ENCODE measurements at regions not wholly inside any gene's neighbourhood (a gene's known extent, or its start where the extent isn't known, plus 50 kb on each side); places are given as distances from the start of the nearest gene placed in this dataset.

- Histone ChIP-seq H3K79me2 (ENCODE audit: control insufficient read depth in 1 of 2, insufficient read depth in 2 of 2, low read length in 2 of 2) (no peaks in the 10 kb centered on the region), H4K5ac (ENCODE audit: insufficient read length, low read depth, low read length) (no peak overlapping the region), H2BK15ac (ENCODE audit: low read length) (no peak overlapping the region), H3K79me1 (ENCODE audit: low read depth, low read length) (no peaks in the 10 kb centered on the region), H3K14ac (ENCODE audit: insufficient read length) (no peak overlapping the region), H2BK12ac (ENCODE audit: low read depth, low read length) (no peak overlapping the region), H3K4me2 (ENCODE audit: insufficient read depth in 1 of 2, low read depth in 2 of 2, low read length in 2 of 2) (no peak overlapping the region), H3K36me3 (ENCODE audit: control insufficient read depth in 2 of 4, insufficient read depth in 4 of 4, low read length in 3 of 4) (no peaks in the 10 kb centered on the region), H3K4me3 (ENCODE audit: extremely low read depth in 1 of 4, insufficient read depth in 2 of 4, low read depth in 3 of 4, low read length in 4 of 4) (no peak overlapping the region), H3K4me1 (replicated peaks in 1 of 4; ENCODE audit: control insufficient read depth in 3 of 4, insufficient read depth in 4 of 4, low read length in 3 of 4) (no peaks in the 10 kb centered on the region), H3K18ac (ENCODE audit: extremely low read depth, low read length) (no peak overlapping the region), H3K9ac (replicated peaks in 1 of 4; ENCODE audit: extremely low read depth in 1 of 4, low read depth in 3 of 4, low read length in 3 of 4) (no peak overlapping the region), H3K27me3 (replicated peaks in 1 of 4; ENCODE audit: control insufficient read depth in 3 of 4, extremely low read depth in 1 of 4, insufficient read depth in 3 of 4, low read length in 3 of 4) (no peaks in the 10 kb centered on the region), H4K91ac (replicated peaks; ENCODE audit: insufficient read length, low read length) (no peak overlapping the region), H3K23ac (ENCODE audit: insufficient read length) (no peak overlapping the region), H2AFZ (ENCODE audit: low read length) (no peak overlapping the region), H3K4ac (replicated peaks; ENCODE audit: insufficient read length, low read depth, low read length) (no peak overlapping the region), H2AK5ac (ENCODE audit: low read depth, low read length) (no peak overlapping the region), H2BK120ac (replicated peaks; ENCODE audit: low read depth, low read length) (no peak overlapping the region), H4K20me1 (replicated peaks in 1 of 2; ENCODE audit: control insufficient read depth in 1 of 2, insufficient read depth in 2 of 2, low read length in 2 of 2) (no peaks in the 10 kb centered on the region), H4K8ac (ENCODE audit: extremely low read depth, insufficient read depth, low read length) (no peak overlapping the region), H2BK5ac (ENCODE audit: low read depth, low read length) (no peak overlapping the region), H3K9me3 (ENCODE audit: insufficient read depth in 2 of 2, low read depth in 1 of 2, low read length in 1 of 2) (no peaks in the 10 kb centered on the region), H2BK20ac (ENCODE audit: low read length) (no peak overlapping the region), H3K56ac (replicated peaks; ENCODE audit: insufficient read length, low read depth, low read length) (no peak overlapping the region), H3K27ac (ENCODE audit: low read depth, low read length) (no peak overlapping the region), H3K23me2 (ENCODE audit: low read depth, low read length) (no peaks in the 10 kb centered on the region)
- WGBS, 2 experiments (ENCODE audit: extremely low coverage in 1 of 2, insufficient coverage in 1 of 2, insufficient read length in 1 of 2, insufficient replicate concordance in 2 of 2, low coverage in 1 of 2, low lambda C conversion rate in 2 of 2, missing lambda C conversion rate in 1 of 2): 96% methylated on average over 4 of the region's 4 CpGs; no CpG with 5 or more reads in 1 of the 2 experiments
- no peak for FAIRE-seq
- no peak for DNase-seq (ENCODE audit: low read depth in 1 of 2, low spot score in 2 of 2)
- CTCF ChIA-PET (ENCODE audit: partially characterized antibody): interaction anchor here (1.0 to 1.5 kb wide), 2 partner anchors 11 to 16 kb away, joined by 5 to 6 read pairs; no protein-coding TSS in a partner anchor
- TF ChIP-seq HDAC2 (IDR thresholded peaks at IDR 0.05; ENCODE audit: borderline replicate concordance in 1 of 2, low read depth in 2 of 2, low read length in 2 of 2) (no peak), PHF8 (conservative IDR thresholded peaks at IDR 0.05; ENCODE audit: low read depth, low read length) (no peak), TAF7 (optimal IDR thresholded peaks at IDR 0.05; ENCODE audit: borderline replicate concordance, low read depth, low read length) (no peak), RNF2 (IDR thresholded peaks at IDR 0.05; ENCODE audit: borderline replicate concordance, low read depth, low read length, missing control alignments, poor library complexity, severe bottlenecking) (no peak), KDM1A (IDR thresholded peaks at IDR 0.05; ENCODE audit: borderline replicate concordance, low read length) (no peak)
- POLR2A ChIA-PET (ENCODE audit: partially characterized antibody): no interaction called here
Measured at GRCh38 chr7:16993543-16993942, 111.8 kb upstream of the AGR3 start.
